Epithelial cell of prostate (primary cell): ENCODE measurements at regions not wholly inside any gene's neighbourhood (a gene's known extent, or its start where the extent isn't known, plus 50 kb on each side); places are given as distances from the start of the nearest gene placed in this dataset.
"Not testable (repeated sequence)": the region's sequence is repeated elsewhere in the genome, so short reads cannot be mapped to it uniquely, and the experiment has no call there.

Source experiments
- DNase-seq: peaks from one replicate; pipeline ENCODE4 v3.0.0-alpha.2; 2011; ENCODE audit warnings: low read depth, low spot score
- H3K27ac ChIP-seq: fragments of 450-650 bp; 2 replicates; pipeline ENCODE4 v1.5.1; 2017; ENCODE audit warnings: mild to moderate bottlenecking

DNA sequence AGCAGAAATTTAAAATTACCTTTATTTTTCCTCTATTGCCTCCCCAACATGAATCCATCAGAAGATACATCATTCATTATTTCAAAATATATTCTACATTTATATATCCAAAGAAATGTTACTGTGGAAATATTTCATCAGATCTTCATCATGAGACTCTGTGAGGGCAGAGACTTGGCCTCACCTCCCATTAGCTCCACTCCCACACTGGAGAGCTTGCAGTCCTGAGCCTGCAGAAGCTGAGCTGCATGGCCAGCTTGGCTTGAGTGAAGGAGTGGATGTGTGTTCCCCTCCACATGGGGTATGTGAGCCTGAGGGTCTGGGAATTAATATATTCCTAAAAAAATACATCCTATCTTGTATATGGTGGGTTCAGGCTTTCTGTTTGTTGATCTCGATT, 961.9 kb downstream of the TMEM121 start:
- DNase-seq = no peak

DNA sequence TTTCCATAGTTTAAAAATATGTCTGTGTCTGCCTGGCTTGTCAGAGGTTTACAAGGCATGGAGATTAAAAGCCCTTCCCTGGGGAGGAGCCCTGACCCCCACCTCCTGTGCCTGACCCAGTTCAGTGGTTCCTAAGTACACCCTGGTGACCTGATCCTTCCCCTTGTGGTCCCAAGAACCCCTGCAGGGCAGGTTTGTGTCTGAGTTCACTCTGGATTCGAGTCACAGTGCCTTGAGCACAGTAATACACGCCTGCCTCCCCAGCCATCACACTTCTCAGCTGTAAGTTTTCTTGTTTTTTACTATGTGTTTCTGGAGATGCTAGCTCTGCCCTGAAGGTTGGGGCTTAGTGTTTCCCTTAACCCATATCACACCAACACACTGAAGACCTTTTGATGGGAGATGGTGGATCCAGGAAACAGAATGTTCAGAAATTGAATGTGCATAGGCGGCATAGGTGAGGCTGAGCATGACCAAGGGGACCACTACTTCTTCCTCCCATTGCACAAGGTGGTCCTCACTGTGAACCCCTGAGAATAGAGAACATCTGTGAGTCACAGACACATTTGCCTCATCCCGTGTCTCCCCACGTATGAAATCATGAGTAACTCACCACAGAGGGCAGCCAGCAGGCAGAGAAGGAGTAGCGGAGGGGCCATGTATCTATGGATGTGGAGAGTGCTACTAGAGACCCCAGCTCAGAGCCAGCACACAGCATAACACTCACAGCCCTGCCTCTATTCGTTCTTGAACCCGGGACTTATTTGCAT, 962.9 kb downstream of the TMEM121 start:
- no peak for DNase-seq
- no peak overlapping the region for H3K27ac ChIP-seq

More for the DNA sequence above, 961.9 kb downstream of the TMEM121 start:
- no peak overlapping the region for H3K27ac ChIP-seq

- no peak for DNase-seq
- H3K27ac ChIP-seq = no peak overlapping the region
Observed at GRCh38 chr14:106490442-106490841, 964.1 kb downstream of the TMEM121 start.

GRCh38 chr14:106491851-106492250, 965.5 kb downstream of the TMEM121 start:
- H3K27ac ChIP-seq = no peak overlapping the region
- DNase-seq = no peak

DNA sequence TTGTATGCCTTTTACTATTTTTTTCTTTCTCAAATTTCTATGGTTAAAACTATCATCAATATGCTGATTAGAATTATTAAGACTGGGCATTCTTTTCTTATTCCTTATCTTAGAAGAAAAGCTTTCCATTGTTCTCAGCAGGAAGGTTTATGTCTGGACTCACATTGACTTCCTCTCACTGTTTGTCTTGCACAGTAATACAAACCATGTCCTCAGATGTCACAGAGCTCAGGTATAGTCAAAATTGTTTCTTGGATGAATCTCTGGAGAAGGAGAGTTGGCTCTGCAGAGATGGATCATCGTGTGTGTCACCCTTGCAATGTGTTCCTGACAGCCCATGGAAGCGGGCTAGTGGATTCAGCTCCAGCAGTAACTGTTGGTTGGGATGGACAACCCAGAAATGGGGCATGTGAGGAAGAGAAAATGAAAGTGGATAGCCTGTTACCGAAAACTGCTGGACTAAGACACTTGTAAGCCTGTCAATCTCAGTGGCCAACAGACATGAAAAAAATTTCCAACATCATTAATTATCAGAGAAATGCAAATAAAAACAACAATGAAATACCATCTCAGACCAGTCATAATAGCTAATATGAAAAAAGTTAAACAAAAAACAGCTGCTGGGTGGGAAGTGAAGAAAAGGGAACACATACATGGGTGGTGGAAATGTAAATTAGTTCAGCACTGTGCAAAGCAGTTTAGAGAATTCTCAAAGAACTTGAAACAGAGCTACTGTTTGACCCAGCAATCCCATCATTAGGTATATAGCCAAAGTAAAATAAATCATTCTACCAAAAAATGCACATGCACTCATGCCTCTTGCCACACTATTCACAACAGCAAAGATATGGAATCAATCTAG, 967.8 kb downstream of the TMEM121 start:
- no peak for DNase-seq
- H3K27ac ChIP-seq = no peak overlapping the region

DNA sequence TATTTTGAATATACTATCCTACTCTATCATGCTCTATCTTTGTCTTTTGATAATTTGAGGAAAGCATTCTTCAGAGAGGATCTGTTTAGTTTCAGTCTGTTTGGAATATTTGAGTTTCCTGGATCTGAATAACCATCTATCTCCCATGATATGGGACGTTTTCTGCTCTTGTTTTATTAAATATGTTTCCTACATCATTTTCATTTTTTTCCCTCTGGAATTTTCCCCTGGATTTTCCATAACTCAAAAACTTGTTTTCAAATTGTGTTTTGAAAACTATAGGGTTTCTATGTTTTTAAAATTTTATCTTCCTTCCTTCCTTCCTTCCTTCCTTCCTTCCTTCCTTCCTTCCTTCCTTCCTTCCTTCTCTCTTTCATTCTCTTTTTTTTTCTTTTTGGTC, 974.2 kb downstream of the TMEM121 start:
- no peak for DNase-seq
- H3K27ac ChIP-seq = no peak overlapping the region

DNA sequence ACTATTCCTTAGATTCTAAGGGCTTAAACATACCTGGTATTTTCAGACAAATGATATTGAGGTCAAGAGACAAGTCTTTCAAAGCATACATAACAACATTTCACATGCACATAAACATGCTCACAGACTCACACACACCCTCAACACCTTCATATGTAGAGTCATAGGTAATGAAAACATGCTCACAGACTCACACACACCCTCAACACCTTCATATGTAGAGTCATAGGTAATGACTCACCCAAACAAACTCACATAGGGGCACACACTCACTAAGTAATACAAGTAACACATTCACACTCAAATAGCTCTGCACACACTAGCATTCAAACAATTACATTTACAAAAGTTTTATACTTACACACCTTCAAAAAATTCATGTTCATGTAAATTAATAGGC, 975.5 kb downstream of the TMEM121 start:
- no peak for DNase-seq
- H3K27ac ChIP-seq = no peak overlapping the region

DNA sequence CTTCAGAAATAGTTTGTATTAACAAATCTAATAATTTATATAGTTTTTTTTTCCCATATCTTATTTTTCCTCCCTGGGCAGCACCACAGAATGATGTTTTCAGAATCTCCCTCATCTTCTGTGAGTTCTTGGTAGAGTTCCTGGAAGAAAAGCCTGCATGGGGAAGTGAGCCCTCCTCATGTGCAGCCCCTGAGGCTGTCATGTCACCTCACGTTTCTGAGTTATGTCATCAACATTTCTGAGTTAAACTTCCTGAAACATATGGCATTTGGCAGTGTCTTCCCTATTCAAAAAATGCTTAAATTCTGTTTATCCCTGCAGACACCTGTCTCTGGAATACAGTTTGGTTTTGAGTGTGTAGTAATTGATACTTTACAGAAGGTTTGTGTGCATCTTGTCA, 979.0 kb downstream of the TMEM121 start:
- DNase-seq = no peak
- no peak overlapping the region for H3K27ac ChIP-seq

- no peak overlapping the region for H3K27ac ChIP-seq
- DNase-seq = no peak
Observed at GRCh38 chr14:106506881-106507305, 980.5 kb downstream of the TMEM121 start.

- no peak for DNase-seq
- no peak overlapping the region for H3K27ac ChIP-seq
Observed at GRCh38 chr14:106507354-106507753, 981.0 kb downstream of the TMEM121 start.

DNA sequence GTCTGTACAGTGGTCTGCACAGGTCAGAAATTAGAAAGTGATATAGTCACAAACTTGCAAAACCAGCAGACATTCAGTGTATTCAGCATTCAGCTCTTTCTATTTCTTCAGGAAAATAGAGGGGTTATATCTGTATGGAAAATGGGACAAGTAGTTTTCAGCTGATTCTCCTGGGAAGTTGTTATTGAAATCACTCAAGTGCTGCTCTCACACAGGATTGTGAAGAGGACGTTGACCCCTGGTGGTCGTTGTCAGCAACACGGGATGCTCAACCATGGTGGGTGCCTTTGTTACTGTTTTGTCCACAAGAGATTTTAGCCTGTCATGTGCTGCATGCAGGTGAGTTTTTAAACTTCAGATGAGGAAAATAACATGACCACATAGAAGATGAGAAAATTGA, 981.8 kb downstream of the TMEM121 start:
- no peak for DNase-seq
- no peak overlapping the region for H3K27ac ChIP-seq

DNA sequence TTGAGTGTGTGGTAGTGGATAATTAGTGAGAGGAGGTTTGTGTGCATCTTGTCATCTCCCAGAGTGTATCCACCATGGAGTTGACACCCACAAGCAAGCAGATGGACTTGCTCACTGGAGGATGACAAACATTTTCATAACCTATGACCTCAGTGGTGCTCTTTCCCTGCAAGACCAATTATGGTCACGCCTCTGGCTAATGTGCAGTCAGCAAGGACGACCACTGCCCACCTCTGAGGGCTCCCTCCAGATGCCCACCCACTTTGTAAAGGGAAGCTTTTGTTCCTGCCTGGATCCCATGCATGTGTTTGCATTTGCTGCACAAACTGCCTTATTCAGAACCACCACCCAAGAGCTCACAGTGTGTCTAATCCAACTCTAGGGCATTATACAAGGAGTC, 982.8 kb downstream of the TMEM121 start:
- H3K27ac ChIP-seq = no peak overlapping the region
- DNase-seq = no peak

GRCh38 chr14:106509807-106510206, 983.4 kb downstream of the TMEM121 start:
- H3K27ac ChIP-seq = no peak overlapping the region
- DNase-seq = no peak

GRCh38 chr14:106511006-106511799, 984.8 kb downstream of the TMEM121 start:
- DNase-seq = no peak
- H3K27ac ChIP-seq = no peak overlapping the region

DNA sequence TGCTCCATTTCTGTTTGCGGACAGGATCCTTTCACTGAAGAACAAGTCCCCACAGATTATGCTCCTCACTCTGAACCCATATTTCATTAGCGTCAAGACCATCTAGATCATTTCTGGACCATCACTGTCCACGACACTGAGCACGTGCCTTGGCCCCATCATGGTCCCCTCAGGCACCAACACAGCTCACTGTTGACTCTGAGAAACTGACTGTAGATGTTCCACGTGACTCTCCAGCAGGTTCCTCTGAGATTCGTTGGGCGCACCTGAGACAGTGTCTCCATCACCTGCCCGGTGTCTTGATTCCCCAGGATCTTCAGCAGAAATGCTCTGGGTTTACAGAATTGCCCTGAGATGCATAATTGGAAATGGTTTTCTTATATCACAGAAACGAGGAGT, 985.4 kb downstream of the TMEM121 start:
- H3K27ac ChIP-seq = no peak overlapping the region
- no peak for DNase-seq

DNA sequence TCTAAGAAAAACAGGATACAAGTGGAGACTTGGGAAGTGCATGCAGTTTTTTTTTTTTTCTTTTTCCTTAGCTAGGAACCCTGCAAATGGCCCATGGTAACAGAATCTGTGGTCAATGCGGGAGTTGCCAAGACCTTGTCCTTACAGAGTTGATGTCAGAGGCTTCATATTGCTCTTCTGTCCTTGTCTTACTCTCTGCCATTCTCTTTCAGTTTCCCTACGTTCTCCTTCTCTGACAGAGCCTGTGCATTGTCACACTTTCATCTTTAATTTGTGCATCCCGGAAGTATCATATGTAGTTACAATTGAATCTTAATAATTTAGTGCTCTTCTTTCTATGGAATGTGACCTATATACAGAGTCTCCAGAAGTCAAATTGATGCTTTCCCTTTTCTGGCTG, 986.9 kb downstream of the TMEM121 start:
- no peak overlapping the region for H3K27ac ChIP-seq
- no peak for DNase-seq

- DNase-seq = no peak
- H3K27ac ChIP-seq = no peak overlapping the region
Observed at GRCh38 chr14:106518054-106518943, 991.9 kb downstream of the TMEM121 start.

GRCh38 chr14:106522118-106522517, 995.7 kb downstream of the TMEM121 start:
- H3K27ac ChIP-seq, DNase-seq: not testable (repeated sequence)

- H3K27ac ChIP-seq = no peak overlapping the region
- no peak for DNase-seq
Observed at GRCh38 chr14:106522990-106523389, 996.6 kb downstream of the TMEM121 start.

GRCh38 chr14:106528717-106529116, 1002.3 kb downstream of the TMEM121 start:
- no peak for DNase-seq
- H3K27ac ChIP-seq = no peak overlapping the region
